Neural progenitor cell (in vitro differentiated cells): ENCODE measurements at regions not wholly inside any gene's neighbourhood (a gene's known extent, or its start where the extent isn't known, plus 50 kb on each side); places are given as distances from the start of the nearest gene placed in this dataset.

Experiments
- CTCF ChIP-seq: fragments of 200-600 bp; sonication (generic); IDR thresholded peaks from 2 replicates; pipeline ENCODE4 v1.5.1; 2017; ENCODE audit warnings: antibody characterized with exemption, mild to moderate bottlenecking
- EZH2 ChIP-seq: fragments of 200-600 bp; sonication (generic); IDR thresholded peaks from 2 replicates; pipeline ENCODE4 v1.6.1; 2017; ENCODE audit warnings: antibody characterized with exemption, mild to moderate bottlenecking, moderate library complexity
- EZH2phosphoT487 ChIP-seq: fragments of 200-600 bp; sonication (generic); IDR thresholded peaks from 2 replicates; pipeline ENCODE4 v1.6.1; 2017; ENCODE audit warnings: antibody characterized with exemption

GRCh38 chr1:198019126-198019525, 102.0 kb downstream of the LHX9 start:
- TF ChIP-seq CTCF, result no peak
- TF ChIP-seq EZH2phosphoT487, result no peak
- no peak for TF ChIP-seq EZH2
